Thymus (tissue), 11 donors: ENCODE measurements at regions not wholly inside any gene's neighbourhood (a gene's known extent, or its start where the extent isn't known, plus 50 kb on each side); places are given as distances from the start of the nearest gene placed in this dataset.

ENCODE experiments used
- DNase-seq, 9 donors: peaks; one replicate each; pipeline ENCODE4 v3.0.0-alpha.2; 2013; ENCODE audit warnings: low spot score in 9 of 9, low read depth in 6 of 9, missing footprints in 1 of 9
- H3K27ac ChIP-seq, 2 donors: one replicate each; pipeline ENCODE4 v1.5.1; 2013; ENCODE audit warnings: control low read depth in 1 of 2, low read depth in 1 of 2, low read length in 1 of 2, mild to moderate bottlenecking in 1 of 2, moderate library complexity in 1 of 2
- H3K27me3 ChIP-seq, 2 donors: one replicate each; pipeline ENCODE4 v1.5.1; 2013; ENCODE audit warnings: low read length in 1 of 2; ENCODE audit not compliant: control insufficient read depth in 2 of 2, insufficient read depth in 1 of 2
- H3K36me3 ChIP-seq, 2 donors: one replicate each; pipeline ENCODE4 v1.5.1; 2013; ENCODE audit warnings: low read length in 1 of 2, mild to moderate bottlenecking in 1 of 2, moderate library complexity in 1 of 2; ENCODE audit not compliant: control insufficient read depth in 2 of 2, insufficient read depth in 2 of 2
- H3K4me1 ChIP-seq, 2 donors: one replicate each; pipeline ENCODE4 v1.5.1; 2013; ENCODE audit warnings: low read length in 2 of 2; ENCODE audit not compliant: control insufficient read depth in 2 of 2, insufficient read depth in 2 of 2
- H3K4me3 ChIP-seq, 2 donors: one replicate each; pipeline ENCODE4 v1.5.1; 2013; ENCODE audit warnings: low read length in 2 of 2, control low read depth in 1 of 2, mild to moderate bottlenecking in 1 of 2
- H3K9me3 ChIP-seq, 2 donors: one replicate each; pipeline ENCODE4 v1.5.1; 2013; ENCODE audit warnings: low read length in 1 of 2, mild to moderate bottlenecking in 1 of 2; ENCODE audit not compliant: control insufficient read depth in 2 of 2, insufficient read depth in 1 of 2
- WGBS: extraction: QIAGEN DNeasy Blood & Tissue Kit; methylation state at CpG from one replicate; pipeline ENCODE4 v1.1.7; 2013; 5-methylcytosine and 5-hydroxymethylcytosine counted together
- donor health status: healthy.

DNA sequence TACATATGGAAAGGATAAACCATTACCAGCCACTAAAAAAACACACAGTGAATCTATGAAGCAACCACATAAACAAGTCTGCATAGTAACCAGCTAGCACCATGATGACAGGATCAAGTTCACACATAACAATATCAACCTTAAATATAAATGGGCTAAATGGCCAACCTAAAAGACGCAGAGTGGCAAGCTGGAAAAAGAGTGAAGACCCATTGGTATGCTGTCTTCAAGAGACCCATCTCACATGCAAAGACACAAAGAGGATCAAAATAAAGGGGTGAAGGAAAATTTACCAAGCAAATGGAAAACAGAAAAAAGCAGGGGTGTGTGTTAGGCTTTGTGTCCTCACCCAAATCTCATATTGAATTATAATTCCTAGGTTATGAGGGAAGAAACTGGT, 909.2 kb downstream of the EPHA7 start:
- H3K4me3 ChIP-seq: no peak overlapping the region
- no peak overlapping the region for H3K27ac ChIP-seq
- H3K27me3 ChIP-seq: no peaks in the 10 kb centered on the region
- WGBS: 96% methylated on average over 1 of the region's 1 CpG
- H3K4me1 ChIP-seq: no peaks in the 10 kb centered on the region
- DNase-seq: no peak
- H3K9me3 ChIP-seq: peaks cover 1 to 3% of the 10 kb centered on the region in 2 donors
- H3K36me3 ChIP-seq: no peaks in the 10 kb centered on the region

DNA sequence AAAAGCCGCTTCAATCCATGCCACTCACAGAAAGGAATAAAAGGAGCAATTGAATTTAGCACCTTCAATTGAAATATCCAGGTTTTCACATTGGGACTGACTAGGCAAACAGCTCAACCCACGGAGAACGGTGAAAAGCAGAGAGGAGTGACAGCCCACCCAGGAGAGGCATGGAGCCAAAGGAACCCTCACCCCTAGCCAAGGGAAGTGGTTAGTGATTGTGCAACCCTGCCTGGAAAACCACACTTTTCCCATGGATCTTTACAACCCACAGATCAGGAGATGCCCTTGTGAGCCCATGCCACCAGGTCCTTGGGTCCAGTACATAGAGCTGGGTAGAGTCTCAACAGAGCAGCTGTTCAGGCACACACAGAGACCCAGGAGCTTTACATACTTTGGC, 911.8 kb downstream of the EPHA7 start:
- Histone ChIP-seq H3K4me1 (no peaks in the 10 kb centered on the region), H3K27me3 (no peaks in the 10 kb centered on the region), H3K27ac (no peak overlapping the region), H3K9me3 (peaks cover 1 to 3% of the 10 kb centered on the region in 2 donors), H3K4me3 (no peak overlapping the region), H3K36me3 (no peaks in the 10 kb centered on the region)
- no peak for DNase-seq
- 94% methylated on average over 3 of the region's 3 CpGs for WGBS

DNA sequence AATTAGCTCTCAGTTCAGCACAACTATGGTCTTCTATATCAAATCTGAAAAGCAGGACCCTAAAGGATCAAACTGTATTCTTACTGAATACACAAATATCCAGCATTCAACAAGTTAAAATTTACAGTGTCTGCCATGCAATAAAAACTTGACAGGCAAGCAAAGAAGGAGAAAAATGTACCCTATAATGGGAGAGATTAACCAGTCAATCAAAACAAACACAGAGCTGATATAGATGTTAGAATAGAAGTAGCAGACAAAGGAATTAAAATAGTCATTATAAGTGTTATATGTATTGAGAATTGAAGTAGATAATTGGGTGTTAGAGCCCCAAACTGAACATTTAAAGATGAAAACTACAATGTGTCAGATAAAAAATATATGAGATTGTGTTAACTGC, 914.9 kb downstream of the EPHA7 start:
- H3K36me3 ChIP-seq: no peaks in the 10 kb centered on the region
- no peaks in the 10 kb centered on the region for H3K4me1 ChIP-seq
- H3K27me3 ChIP-seq: no peaks in the 10 kb centered on the region
- peaks cover 1 to 3% of the 10 kb centered on the region in 2 donors for H3K9me3 ChIP-seq
- no peak overlapping the region for H3K27ac ChIP-seq
- H3K4me3 ChIP-seq: no peak overlapping the region
- no peak for DNase-seq

DNA sequence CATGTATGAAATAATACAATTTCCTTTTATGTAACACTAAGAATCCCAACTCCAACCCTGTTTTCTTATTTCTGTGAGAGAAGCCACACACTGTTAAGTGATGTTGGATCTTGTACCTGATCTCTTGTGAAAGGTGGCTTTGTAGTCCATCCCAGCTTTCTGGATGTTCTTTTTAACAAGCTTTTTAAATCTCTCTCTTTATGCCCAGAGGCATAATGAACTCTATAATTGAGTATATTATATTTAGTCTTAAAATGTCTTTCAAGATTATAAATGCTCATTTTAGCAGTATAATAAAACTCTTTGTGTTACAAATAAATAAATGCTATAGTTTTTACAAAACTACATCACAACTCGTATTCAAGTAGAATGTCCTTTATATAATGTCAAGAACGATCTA, 922.1 kb downstream of the EPHA7 start:
- H3K27ac ChIP-seq: no peak overlapping the region
- no peaks in the 10 kb centered on the region for H3K36me3 ChIP-seq
- no peaks in the 10 kb centered on the region for H3K9me3 ChIP-seq
- 86% methylated on average over 2 of the region's 2 CpGs for WGBS
- no peaks in the 10 kb centered on the region for H3K27me3 ChIP-seq
- H3K4me1 ChIP-seq: no peaks in the 10 kb centered on the region
- no peak overlapping the region for H3K4me3 ChIP-seq
- DNase-seq: no peak

DNA sequence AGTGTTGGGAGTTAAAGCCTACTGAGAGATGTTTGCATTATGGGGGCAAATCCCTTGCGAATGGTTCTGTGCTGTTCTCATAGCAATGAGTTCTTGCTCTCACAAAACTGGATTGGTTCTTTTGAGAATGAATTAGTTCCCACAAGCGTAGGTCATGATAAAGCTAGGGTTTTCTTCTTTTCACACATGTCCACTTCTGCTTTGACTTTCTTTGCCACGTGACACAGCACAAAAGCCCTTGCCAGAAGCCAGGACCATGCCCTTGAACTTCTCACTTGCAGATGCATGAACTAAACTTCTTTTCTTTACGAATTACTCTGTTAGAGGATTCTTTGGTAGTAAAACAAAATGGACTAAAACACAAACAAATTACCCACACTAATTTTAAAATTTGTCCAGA, 922.8 kb downstream of the EPHA7 start:
- H3K27me3 ChIP-seq: no peaks in the 10 kb centered on the region
- no peak for DNase-seq
- H3K4me3 ChIP-seq: no peak overlapping the region
- H3K27ac ChIP-seq: no peak overlapping the region
- 89% methylated on average over 4 of the region's 4 CpGs for WGBS
- no peaks in the 10 kb centered on the region for H3K36me3 ChIP-seq
- no peaks in the 10 kb centered on the region for H3K9me3 ChIP-seq
- no peaks in the 10 kb centered on the region for H3K4me1 ChIP-seq

DNA sequence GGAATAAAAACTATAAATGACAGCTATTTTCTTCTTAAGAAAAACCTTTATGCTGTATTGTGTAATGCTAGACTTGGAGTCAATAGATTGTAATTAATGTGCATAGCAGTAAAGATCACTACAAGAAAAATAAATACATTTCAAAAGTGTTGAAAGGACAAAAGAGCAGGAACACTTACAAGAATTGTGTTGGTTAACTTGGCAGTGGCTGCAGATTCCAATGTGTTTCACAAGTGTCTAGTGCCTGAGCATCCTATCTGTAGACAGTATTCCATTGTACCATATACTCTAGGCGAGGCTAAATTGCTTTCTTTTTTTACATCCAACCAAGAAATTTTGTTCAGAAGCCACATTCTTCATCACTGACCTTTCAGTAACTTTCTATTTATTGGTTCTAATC, 924.1 kb downstream of the EPHA7 start:
- no peak for DNase-seq
- 73% methylated on average over 1 of the region's 1 CpG for WGBS
- H3K4me1 ChIP-seq: no peaks in the 10 kb centered on the region

DNA sequence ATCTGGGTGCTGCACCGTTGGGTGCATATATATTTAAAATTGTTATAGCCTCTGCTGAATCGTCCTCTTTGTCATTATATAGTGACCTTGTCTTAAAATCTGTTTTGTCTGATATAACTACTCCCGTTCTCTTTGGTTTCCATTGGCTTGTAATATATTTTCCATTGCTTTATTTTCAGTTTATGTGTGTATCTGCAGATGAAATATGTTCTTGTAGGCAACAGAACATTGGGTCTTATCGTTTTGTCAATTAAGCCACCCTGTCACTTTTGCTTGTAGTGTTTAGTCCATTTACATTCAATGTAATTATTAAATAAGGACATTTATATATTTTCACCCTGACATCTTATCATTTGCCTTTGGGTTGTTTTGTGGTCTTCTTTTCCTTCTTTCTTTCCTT, 933.9 kb downstream of the EPHA7 start:
- Histone ChIP-seq H3K27ac (no peak overlapping the region), H3K27me3 (no peaks in the 10 kb centered on the region), H3K9me3 (peaks cover 0 to 7% of the 10 kb centered on the region in 2 donors), H3K4me1 (no peaks in the 10 kb centered on the region), H3K4me3 (no peak overlapping the region), H3K36me3 (no peaks in the 10 kb centered on the region)
- DNase-seq: no peak
- WGBS: 92% methylated on average over 4 of the region's 4 CpGs

More for the DNA sequence above, 924.1 kb downstream of the EPHA7 start:
- Histone ChIP-seq H3K27ac (no peak overlapping the region), H3K27me3 (no peaks in the 10 kb centered on the region), H3K9me3 (no peaks in the 10 kb centered on the region), H3K36me3 (no peaks in the 10 kb centered on the region), H3K4me3 (no peak overlapping the region)

DNA sequence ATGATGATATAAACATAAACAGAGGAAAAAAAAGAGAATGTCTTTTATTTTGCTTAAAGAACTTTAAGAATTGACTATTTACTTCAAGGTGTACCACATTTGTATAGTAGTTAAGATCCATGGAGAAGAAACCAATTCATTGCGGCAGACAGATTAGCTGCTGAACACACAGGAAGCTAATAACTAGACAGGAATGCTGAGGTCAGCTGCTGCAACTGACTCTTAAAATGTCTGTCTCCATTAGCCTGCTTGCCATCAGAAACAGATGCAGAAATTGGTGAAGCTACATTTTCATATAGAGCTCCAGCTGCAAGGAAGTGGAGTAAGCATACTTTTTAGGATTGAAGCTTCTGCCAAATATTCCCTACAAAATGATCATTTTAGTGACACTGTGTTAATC, 939.5 kb downstream of the EPHA7 start:
- no peaks in the 10 kb centered on the region for H3K36me3 ChIP-seq
- H3K27ac ChIP-seq: no peak overlapping the region
- no peak for DNase-seq

DNA sequence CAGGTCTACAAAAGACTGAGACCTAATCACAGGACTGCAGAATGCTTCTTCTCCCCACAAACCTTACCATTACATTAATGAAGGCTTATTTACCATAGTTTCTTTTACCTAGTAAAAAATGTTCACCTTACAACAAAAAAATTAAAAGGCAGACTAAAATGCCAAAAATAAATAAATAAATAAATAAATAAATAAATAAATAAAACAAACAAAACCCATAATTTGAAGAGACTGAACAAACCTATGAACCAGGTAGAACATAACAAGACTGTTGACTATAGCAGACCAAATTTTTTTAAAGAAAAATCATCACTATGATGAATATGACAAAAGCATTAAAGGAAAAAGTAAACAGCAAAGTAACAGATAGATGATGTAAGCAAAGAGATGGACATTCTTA, 946.3 kb downstream of the EPHA7 start:
- Histone ChIP-seq H3K9me3 (no peaks in the 10 kb centered on the region), H3K4me3 (no peak overlapping the region), H3K36me3 (no peaks in the 10 kb centered on the region), H3K27ac (no peak overlapping the region), H3K27me3 (no peaks in the 10 kb centered on the region), H3K4me1 (no peaks in the 10 kb centered on the region)
- DNase-seq: no peak

More for the DNA sequence above, 939.5 kb downstream of the EPHA7 start:
- H3K4me3 ChIP-seq: no peak overlapping the region
- H3K4me1 ChIP-seq: no peaks in the 10 kb centered on the region
- WGBS: 88% methylated on average over 1 of the region's 1 CpG
- no peaks in the 10 kb centered on the region for H3K27me3 ChIP-seq
- no peaks in the 10 kb centered on the region for H3K9me3 ChIP-seq

DNA sequence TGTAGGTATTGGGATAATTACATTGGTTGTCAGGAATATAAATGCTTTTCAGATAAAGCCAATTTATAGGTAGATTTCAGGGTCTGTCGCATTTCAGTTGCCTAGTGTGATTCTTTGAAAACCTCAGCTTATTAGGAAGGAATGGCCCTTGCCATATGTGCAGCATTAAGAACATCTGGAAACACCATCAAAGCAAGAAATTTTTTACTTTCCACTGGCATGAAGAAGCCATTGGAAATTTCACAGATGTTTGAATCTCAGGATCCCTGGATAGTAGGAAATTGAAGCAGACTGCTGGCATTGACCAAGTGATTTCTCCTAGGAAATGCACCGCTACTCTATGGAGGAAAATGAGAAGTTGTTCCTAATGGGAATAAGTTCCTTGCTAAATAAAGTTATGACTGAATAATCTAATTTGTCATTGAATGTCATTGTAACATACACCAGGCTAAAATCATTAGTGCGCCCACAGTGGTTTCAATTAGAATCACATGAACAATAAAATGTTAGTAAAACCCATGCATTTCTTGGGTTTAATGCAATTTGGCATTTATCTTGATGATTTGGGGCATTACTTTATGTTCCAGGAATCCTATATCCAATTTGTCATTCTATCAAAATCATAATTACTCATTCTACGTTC, 950.1 kb downstream of the EPHA7 start:
- 93% methylated on average over 4 of the region's 4 CpGs for WGBS
- H3K27ac ChIP-seq: no peak overlapping the region
- no peak overlapping the region for H3K4me3 ChIP-seq

More for the DNA sequence above, 950.1 kb downstream of the EPHA7 start:
- H3K9me3 ChIP-seq: peaks cover 0 to 5% of the 10 kb centered on the region in 2 donors
- no peaks in the 10 kb centered on the region for H3K36me3 ChIP-seq
- H3K27me3 ChIP-seq: no peaks in the 10 kb centered on the region
- no peak for DNase-seq
- H3K4me1 ChIP-seq: no peaks in the 10 kb centered on the region
